ENCODE measurements at regions not wholly inside any gene's neighbourhood (a gene's known extent, or its start where the extent isn't known, plus 50 kb on each side); places are given as distances from the start of the nearest gene placed in this dataset.
"Not testable (repeated sequence)": the region's sequence is repeated elsewhere in the genome, so short reads cannot be mapped to it uniquely, and the experiment has no call there.

GRCh38 chr22:21150863-21151262 lies 105.1 kb downstream of the LRRC74B start:
- H3K9me3 Mint-ChIP-seq; H3K27me3 Mint-ChIP-seq; H3K4me3 Mint-ChIP-seq; ATAC-seq (replicated peaks); DNase-seq; H3K36me3 Mint-ChIP-seq; H3K4me1 Mint-ChIP-seq; H3K27ac Mint-ChIP-seq: not testable (repeated sequence)

GRCh38 chr22:21187841-21188240 lies 142.1 kb downstream of the LRRC74B start:
- not testable (repeated sequence) for H3K27me3 Mint-ChIP-seq

DNA sequence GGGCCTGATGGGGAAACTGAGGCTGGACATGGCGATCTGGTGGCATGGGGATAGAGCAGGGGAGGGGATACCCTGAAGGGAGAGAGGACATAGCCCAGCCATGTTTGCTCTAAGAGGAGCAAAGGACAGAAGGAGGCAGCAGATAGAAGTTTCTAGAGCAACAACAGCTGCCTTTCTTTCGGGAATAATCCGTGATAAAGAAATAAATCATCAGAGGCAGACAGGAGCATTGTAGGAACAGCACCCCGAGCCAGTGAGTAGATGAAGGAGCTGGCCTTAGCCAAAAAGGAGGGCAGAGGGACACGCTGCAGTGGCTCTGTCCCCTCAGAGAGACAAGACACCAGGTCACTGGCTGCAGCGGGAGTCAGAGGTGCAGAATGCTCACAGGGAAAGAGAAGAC lies 166.3 kb downstream of the LRRC74B start:
- not testable (repeated sequence) for H3K27me3 Mint-ChIP-seq; ATAC-seq (replicated peaks)

More at GRCh38 chr22:21187841-21188240, 142.1 kb downstream of the LRRC74B start:
- not testable (repeated sequence) for DNase-seq; H3K4me1 Mint-ChIP-seq; H3K9me3 Mint-ChIP-seq; ATAC-seq (replicated peaks); H3K27ac Mint-ChIP-seq; H3K36me3 Mint-ChIP-seq; H3K4me3 Mint-ChIP-seq

DNA sequence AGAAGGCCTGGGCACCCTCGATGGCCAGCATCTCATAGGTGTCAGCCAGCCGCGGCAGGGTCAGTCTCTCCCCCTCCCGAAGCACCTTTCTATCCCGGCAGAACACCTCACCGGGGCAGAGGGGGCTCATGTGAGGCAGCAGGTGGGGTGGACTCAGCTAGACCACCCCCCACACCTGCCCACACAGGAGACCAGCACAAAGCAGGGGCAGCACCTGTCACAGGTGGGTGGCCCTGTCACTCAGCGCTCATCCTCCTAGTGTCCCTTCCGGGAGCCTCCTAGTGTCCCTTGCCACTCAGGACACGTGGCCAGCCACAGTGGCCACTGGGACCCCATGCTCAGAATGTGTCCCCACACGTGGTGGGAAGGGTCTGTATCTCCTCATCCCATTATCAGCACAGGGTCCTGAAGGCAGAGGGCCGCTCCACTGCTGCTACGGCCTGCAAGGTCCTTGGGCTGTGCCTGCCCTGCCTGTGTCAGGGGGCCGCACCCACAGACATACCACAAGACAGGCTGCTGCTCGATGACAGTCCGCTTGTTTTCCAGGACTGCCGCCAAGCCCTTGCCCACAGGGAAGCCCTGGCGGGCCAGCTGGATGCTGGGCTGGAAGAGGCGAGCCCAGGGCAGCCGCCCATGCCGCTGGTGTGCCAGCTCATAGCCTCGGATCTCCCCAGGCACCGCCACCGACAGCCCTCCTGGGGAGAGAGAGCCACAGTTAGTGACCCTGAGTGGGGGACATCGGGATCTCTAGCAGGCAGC lies 167.4 kb upstream of the RIMBP3B start:
- not testable (repeated sequence) for H3K4me3 Mint-ChIP-seq; H3K36me3 Mint-ChIP-seq; DNase-seq; ATAC-seq (replicated peaks); H3K9me3 Mint-ChIP-seq; H3K27ac Mint-ChIP-seq; H3K4me1 Mint-ChIP-seq; H3K27me3 Mint-ChIP-seq

More for the DNA sequence above, 166.3 kb downstream of the LRRC74B start:
- not testable (repeated sequence) for DNase-seq, H3K27ac Mint-ChIP-seq, H3K4me3 Mint-ChIP-seq, H3K9me3 Mint-ChIP-seq, H3K4me1 Mint-ChIP-seq, H3K36me3 Mint-ChIP-seq

- H3K27me3 Mint-ChIP-seq; ATAC-seq (replicated peaks); DNase-seq; H3K4me3 Mint-ChIP-seq; H3K36me3 Mint-ChIP-seq; H3K4me1 Mint-ChIP-seq; H3K27ac Mint-ChIP-seq; H3K9me3 Mint-ChIP-seq: not testable (repeated sequence)
These were observed 158.7 kb upstream of the RIMBP3B start for GRCh38 chr22:21224900-21225299.

- not testable (repeated sequence) for H3K9me3 Mint-ChIP-seq; H3K36me3 Mint-ChIP-seq; H3K4me3 Mint-ChIP-seq; H3K4me1 Mint-ChIP-seq; ATAC-seq (replicated peaks); H3K27ac Mint-ChIP-seq; H3K27me3 Mint-ChIP-seq
- DNase-seq, result peak; percentile 0
These were observed 156.5 kb upstream of the RIMBP3B start for GRCh38 chr22:21226901-21227693.

DNA sequence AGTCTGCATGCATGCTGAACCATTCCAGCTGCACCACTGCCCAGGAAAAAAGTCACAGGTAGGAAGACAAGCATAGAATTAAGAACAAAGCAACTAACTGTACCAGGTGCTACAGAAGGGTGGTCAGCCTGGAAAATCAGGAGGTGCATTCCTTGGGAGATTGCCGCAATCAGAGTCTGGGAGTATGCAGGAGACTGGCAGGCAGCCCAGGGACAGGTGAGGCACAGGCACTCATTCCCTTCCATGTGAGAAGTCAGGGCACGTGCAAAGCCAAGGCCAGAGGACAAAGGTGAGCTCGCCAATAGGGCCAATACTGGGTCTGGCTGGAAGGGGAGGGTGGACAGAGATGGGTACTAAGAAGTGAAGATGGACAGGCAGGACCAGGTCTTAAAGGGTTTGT lies 132.1 kb upstream of the RIMBP3B start:
- not testable (repeated sequence) for DNase-seq; H3K4me3 Mint-ChIP-seq; H3K36me3 Mint-ChIP-seq; H3K4me1 Mint-ChIP-seq; ATAC-seq (replicated peaks); H3K9me3 Mint-ChIP-seq; H3K27me3 Mint-ChIP-seq; H3K27ac Mint-ChIP-seq

GRCh38 chr22:21282646-21283045 lies 100.9 kb upstream of the RIMBP3B start:
- not testable (repeated sequence) for H3K27me3 Mint-ChIP-seq; DNase-seq; H3K9me3 Mint-ChIP-seq; H3K27ac Mint-ChIP-seq; H3K4me1 Mint-ChIP-seq; ATAC-seq (replicated peaks); H3K36me3 Mint-ChIP-seq; H3K4me3 Mint-ChIP-seq

DNA sequence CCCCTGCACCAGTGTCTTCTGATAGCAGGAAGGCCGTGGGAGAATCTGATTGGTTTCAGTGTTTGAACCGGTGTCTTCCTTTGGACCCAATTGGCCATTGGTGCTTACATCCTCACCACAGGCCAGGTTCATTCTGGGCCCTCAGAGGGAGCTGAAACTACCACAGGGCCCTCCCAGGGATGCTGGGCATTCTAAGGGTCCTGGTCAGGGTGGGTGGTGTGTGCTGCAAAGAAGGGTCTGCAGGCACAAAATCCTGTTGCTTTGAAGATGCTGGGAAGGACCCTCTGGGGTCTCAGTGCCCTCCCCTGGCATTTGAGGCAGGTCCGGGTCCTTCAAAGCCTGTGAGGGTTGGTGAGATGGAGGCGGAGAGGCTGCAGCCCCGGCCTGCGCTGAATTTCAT lies 89.8 kb upstream of the RIMBP3B start:
- not testable (repeated sequence) for H3K9me3 Mint-ChIP-seq; H3K4me1 Mint-ChIP-seq; H3K27ac Mint-ChIP-seq; H3K27me3 Mint-ChIP-seq; ATAC-seq (replicated peaks); H3K36me3 Mint-ChIP-seq; H3K4me3 Mint-ChIP-seq; DNase-seq

GRCh38 chr22:21327629-21328028 lies 55.9 kb upstream of the RIMBP3B start:
- H3K9me3 Mint-ChIP-seq; ATAC-seq (replicated peaks); H3K36me3 Mint-ChIP-seq; H3K27me3 Mint-ChIP-seq; H3K27ac Mint-ChIP-seq; H3K4me1 Mint-ChIP-seq; DNase-seq; H3K4me3 Mint-ChIP-seq: not testable (repeated sequence)
